VCaP (cell line): ENCODE measurements at regions not wholly inside any gene's neighbourhood (a gene's known extent, or its start where the extent isn't known, plus 50 kb on each side); places are given as distances from the start of the nearest gene placed in this dataset.

Experiments used
- H3K27ac ChIP-seq: fragments of 450-650 bp; 2 replicates; pipeline ENCODE4 v1.5.1; 2017
- CTCF ChIP-seq: fragments of 450-650 bp; conservative IDR thresholded peaks from 2 replicates; pipeline ENCODE4 v1.5.1; 2017; ENCODE audit warnings: mild to moderate bottlenecking, moderate library complexity

GRCh38 chr12:123100882-123101281, 50.0 kb downstream of the PITPNM2 start:
- no peak overlapping the region for H3K27ac ChIP-seq
- TF ChIP-seq CTCF: no peak

- no peak overlapping the region for H3K27ac ChIP-seq
- TF ChIP-seq CTCF: no peak
Observed at GRCh38 chr12:123100450-123100849, 50.4 kb downstream of the PITPNM2 start.

GRCh38 chr12:123099560-123100192, 51.2 kb downstream of the PITPNM2 start:
- no peak overlapping the region for H3K27ac ChIP-seq
- no peak for TF ChIP-seq CTCF

GRCh38 chr12:123098780-123099179, 52.1 kb downstream of the PITPNM2 start:
- TF ChIP-seq CTCF: no peak
- no peak overlapping the region for H3K27ac ChIP-seq

GRCh38 chr12:123097561-123098084, 53.3 kb downstream of the PITPNM2 start:
- no peak for TF ChIP-seq CTCF
- no peak overlapping the region for H3K27ac ChIP-seq

- H3K27ac ChIP-seq: no peak overlapping the region
Observed at GRCh38 chr12:123096741-123097140, 54.1 kb downstream of the PITPNM2 start.

GRCh38 chr12:123096182-123096581, 54.7 kb downstream of the PITPNM2 start:
- TF ChIP-seq CTCF: no peak
- H3K27ac ChIP-seq: no peak overlapping the region

More at GRCh38 chr12:123096741-123097140, 54.1 kb downstream of the PITPNM2 start:
- TF ChIP-seq CTCF: no peak
